Keratinocyte (primary cell): ENCODE measurements at regions not wholly inside any gene's neighbourhood (a gene's known extent, or its start where the extent isn't known, plus 50 kb on each side); places are given as distances from the start of the nearest gene placed in this dataset.

Experiments used
- DNase-seq: peaks from one replicate; pipeline ENCODE4 v3.0.0-alpha.2; 2011; ENCODE audit warnings: low read depth, missing footprints, low spot score
- FAIRE-seq: peaks from 2 replicates; lab custom pipeline; 2011; peaks lifted over from hg19 to GRCh38; lab: Jason Lieb, UNC
- H2AFZ ChIP-seq: 2 replicates; pipeline ENCODE4 v1.6.0; 2012; ENCODE audit warnings: low read length, control low read depth, inconsistent platforms; ENCODE audit not compliant: control insufficient read depth
- H3K27ac ChIP-seq: 2 replicates; pipeline ENCODE4 v1.5.1; 2011; ENCODE audit warnings: low read length; ENCODE audit not compliant: control insufficient read depth, insufficient read depth
- H3K27me3 ChIP-seq: 3 replicates; pipeline ENCODE4 v1.6.0; 2011; ENCODE audit warnings: low read length; ENCODE audit not compliant: control insufficient read depth, insufficient read depth; ENCODE audit errors: extremely low read depth
- H3K36me3 ChIP-seq, 2 experiments: 2 replicates in 1 of 2; 3 replicates in 1 of 2; pipeline ENCODE4 v1.5.1; 2011; ENCODE audit warnings: low read length in 2 of 2, mild to moderate bottlenecking in 1 of 2; ENCODE audit not compliant: control insufficient read depth in 2 of 2, insufficient read depth in 2 of 2; ENCODE audit errors: extremely low read depth in 1 of 2
- H3K4me1 ChIP-seq: 3 replicates; pipeline ENCODE4 v1.5.1; 2011; ENCODE audit warnings: low read length; ENCODE audit not compliant: control insufficient read depth, insufficient read depth; ENCODE audit errors: extremely low read depth
- H3K4me2 ChIP-seq: 3 replicates; pipeline ENCODE4 v1.6.0; 2011; ENCODE audit warnings: low read depth, low read length; ENCODE audit not compliant: control insufficient read depth, insufficient read depth; ENCODE audit errors: extremely low read depth
- H3K4me3 ChIP-seq, 3 experiments: fragments of 200-600 bp in 1 of 3; sonication (generic) in 1 of 3; 2 replicates in 2 of 3; 3 replicates in 1 of 3; pipeline ENCODE4 v1.5.1; 2011 to 2016; ENCODE audit warnings: low read length in 3 of 3, mild to moderate bottlenecking in 3 of 3, control low read depth in 2 of 3, inconsistent platforms in 1 of 3, low read depth in 1 of 3, mixed read lengths in 1 of 3, mixed run types in 1 of 3, moderate library complexity in 1 of 3; ENCODE audit not compliant: control insufficient read depth in 2 of 3, insufficient read depth in 2 of 3; ENCODE audit errors: extremely low read depth in 1 of 3
- H3K79me2 ChIP-seq: 2 replicates; pipeline ENCODE4 v1.6.0; 2012; ENCODE audit warnings: low read length; ENCODE audit not compliant: control insufficient read depth, insufficient read depth
- H3K9ac ChIP-seq: 3 replicates; pipeline ENCODE4 v1.6.0; 2011; ENCODE audit warnings: low read length; ENCODE audit not compliant: control insufficient read depth, insufficient read depth; ENCODE audit errors: extremely low read depth
- H3K9me1 ChIP-seq: 3 replicates; pipeline ENCODE4 v1.6.0; 2011; ENCODE audit warnings: low read length; ENCODE audit not compliant: control insufficient read depth, insufficient read depth; ENCODE audit errors: extremely low read depth
- H3K9me3 ChIP-seq: 2 replicates; pipeline ENCODE4 v1.5.1; 2012; ENCODE audit warnings: low read depth, low read length; ENCODE audit not compliant: control insufficient read depth
- H4K20me1 ChIP-seq: 3 replicates; pipeline ENCODE4 v1.6.0; 2011; ENCODE audit warnings: low read length; ENCODE audit not compliant: control insufficient read depth, insufficient read depth; ENCODE audit errors: extremely low read depth
- EZH2 ChIP-seq: IDR thresholded peaks from one replicate; pipeline ENCODE4 v1.6.1; 2012; ENCODE audit warnings: inconsistent platforms, mild to moderate bottlenecking, low read length, moderate library complexity
- dilution Hi-C: fragments of 300-500 bp; cut with MboI; formaldehyde crosslinking; loops from one replicate; pipeline ENCODE4 v1.7.0; 2020; ENCODE audit warnings: low sequenced_read_pairs; ENCODE audit not compliant: extremely low pct_ligation_motif_present
- TF ChIP-seq, protein P1 (sequence below), 3 experiments: IDR thresholded peaks in 1 of 3; conservative IDR thresholded peaks in 1 of 3; optimal IDR thresholded peaks in 1 of 3; 2 replicates in 2 of 3; 3 replicates in 1 of 3; pipeline versions ENCODE3 to v1.5.1; 2011; ENCODE audit warnings: low read length in 3 of 3, mild to moderate bottlenecking in 3 of 3, moderate library complexity in 2 of 3, control low read depth in 1 of 3, inconsistent platforms in 1 of 3; ENCODE audit not compliant: insufficient read depth in 2 of 3; ENCODE audit errors: extremely low read depth in 1 of 3

DNA sequence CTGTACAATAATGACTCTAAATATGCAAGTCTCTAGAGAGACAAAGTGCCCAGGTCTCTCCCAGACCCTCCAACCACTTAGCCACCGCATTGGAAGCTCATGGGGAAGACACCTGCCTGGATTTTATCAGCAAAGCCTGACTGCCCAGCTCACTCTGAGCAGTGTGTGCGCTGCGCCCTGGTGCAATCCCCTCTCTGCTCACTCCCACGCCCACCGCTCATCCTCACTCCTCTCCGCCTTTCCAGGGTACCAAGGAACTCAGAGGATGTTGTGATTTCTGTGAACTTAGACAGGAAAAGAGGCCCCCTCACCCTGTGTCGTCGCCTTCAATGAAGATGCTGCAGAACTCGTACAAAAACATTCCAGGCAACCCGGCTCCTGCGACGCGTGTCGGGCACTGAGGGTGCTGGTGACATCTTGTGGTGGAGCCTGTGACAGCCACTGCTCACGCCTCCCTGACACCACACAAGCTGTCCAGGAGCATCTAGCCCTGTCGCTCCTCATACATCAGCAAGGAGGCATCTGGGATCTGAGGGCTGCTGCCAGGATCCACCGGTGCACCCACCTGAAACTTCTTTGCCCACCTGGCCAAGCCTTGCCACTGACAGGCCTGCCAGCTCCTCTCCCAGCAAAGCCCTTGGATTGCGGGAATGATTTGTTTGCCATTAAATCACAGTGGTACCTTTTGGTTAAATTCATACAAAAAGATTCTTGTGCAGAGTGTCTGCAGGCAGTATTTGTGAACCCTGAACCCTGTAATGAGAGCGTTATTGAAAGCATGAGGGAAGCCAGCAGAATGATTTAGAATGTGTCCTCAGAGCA, 220.4 kb downstream of the ZNF516 start:
- Histone ChIP-seq H3K9me3 (no peaks in the 10 kb centered on the region), H3K36me3 (no peaks in the 10 kb centered on the region), H3K4me2 (no peak overlapping the region), H3K27ac (no peak overlapping the region), H3K9me1 (no peaks in the 10 kb centered on the region), H3K4me3 (no peak overlapping the region), H2AFZ (no peak overlapping the region), H3K79me2 (no peaks in the 10 kb centered on the region), H4K20me1 (no peaks in the 10 kb centered on the region), H3K27me3 (no peaks in the 10 kb centered on the region), H3K9ac (no peak overlapping the region), H3K4me1 (no peaks in the 10 kb centered on the region)
- dilution Hi-C loops, result no loop called here
- DNase-seq, result no peak
- FAIRE-seq, result no peak
- TF ChIP-seq EZH2, result no peak
- TF ChIP-seq, protein P1, sequence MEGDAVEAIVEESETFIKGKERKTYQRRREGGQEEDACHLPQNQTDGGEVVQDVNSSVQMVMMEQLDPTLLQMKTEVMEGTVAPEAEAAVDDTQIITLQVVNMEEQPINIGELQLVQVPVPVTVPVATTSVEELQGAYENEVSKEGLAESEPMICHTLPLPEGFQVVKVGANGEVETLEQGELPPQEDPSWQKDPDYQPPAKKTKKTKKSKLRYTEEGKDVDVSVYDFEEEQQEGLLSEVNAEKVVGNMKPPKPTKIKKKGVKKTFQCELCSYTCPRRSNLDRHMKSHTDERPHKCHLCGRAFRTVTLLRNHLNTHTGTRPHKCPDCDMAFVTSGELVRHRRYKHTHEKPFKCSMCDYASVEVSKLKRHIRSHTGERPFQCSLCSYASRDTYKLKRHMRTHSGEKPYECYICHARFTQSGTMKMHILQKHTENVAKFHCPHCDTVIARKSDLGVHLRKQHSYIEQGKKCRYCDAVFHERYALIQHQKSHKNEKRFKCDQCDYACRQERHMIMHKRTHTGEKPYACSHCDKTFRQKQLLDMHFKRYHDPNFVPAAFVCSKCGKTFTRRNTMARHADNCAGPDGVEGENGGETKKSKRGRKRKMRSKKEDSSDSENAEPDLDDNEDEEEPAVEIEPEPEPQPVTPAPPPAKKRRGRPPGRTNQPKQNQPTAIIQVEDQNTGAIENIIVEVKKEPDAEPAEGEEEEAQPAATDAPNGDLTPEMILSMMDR (optimal IDR thresholded peaks at IDR 0.05 in 1 of 3, IDR thresholded peaks at IDR 0.05 in 1 of 3, conservative IDR thresholded peaks at IDR 0.05 in 1 of 3; ENCODE audit: extremely low read depth in 1 of 3, insufficient read depth in 2 of 3, low read length in 3 of 3), result peak in 2 of 3 experiments; percentile 27 to 62

DNA sequence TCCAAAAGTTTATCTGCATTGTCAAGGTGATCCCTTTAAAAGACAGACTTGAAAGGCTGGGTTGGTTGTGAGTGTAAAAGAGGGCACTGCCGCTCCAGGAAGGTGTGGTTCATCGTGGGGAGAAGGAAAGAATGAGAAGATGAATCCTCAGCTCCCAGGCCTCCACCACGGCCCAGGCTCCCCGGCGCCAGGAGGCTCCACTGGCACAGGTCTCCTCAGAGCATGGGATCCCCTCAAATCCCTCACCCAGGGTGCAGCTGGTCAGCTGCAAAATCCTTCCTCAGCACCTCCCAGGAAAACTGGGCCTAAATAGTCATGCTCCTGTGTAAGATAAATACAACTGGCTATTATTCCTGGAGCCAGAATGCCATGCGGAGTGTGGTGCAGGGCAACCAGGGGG, 221.1 kb downstream of the ZNF516 start:
- DNase-seq (no peak), FAIRE-seq (no peak)
- no peak overlapping the region for H3K9ac ChIP-seq
- no peaks in the 10 kb centered on the region for H3K36me3 ChIP-seq
- H3K4me2 ChIP-seq, result no peak overlapping the region
- no peak overlapping the region for H3K4me3 ChIP-seq
- no peaks in the 10 kb centered on the region for H4K20me1 ChIP-seq
- H3K79me2 ChIP-seq, result no peaks in the 10 kb centered on the region
- H2AFZ ChIP-seq, result no peak overlapping the region
- dilution Hi-C loops, result no loop called here
- no peaks in the 10 kb centered on the region for H3K9me3 ChIP-seq
- H3K9me1 ChIP-seq, result no peaks in the 10 kb centered on the region
- H3K27ac ChIP-seq, result no peak overlapping the region
- TF ChIP-seq EZH2, result no peak
- no peaks in the 10 kb centered on the region for H3K4me1 ChIP-seq
- H3K27me3 ChIP-seq, result no peaks in the 10 kb centered on the region
